ENCODE measurements at regions not wholly inside any gene's neighbourhood (a gene's known extent, or its start where the extent isn't known, plus 50 kb on each side); places are given as distances from the start of the nearest gene placed in this dataset.
"Not testable (repeated sequence)": the region's sequence is repeated elsewhere in the genome, so short reads cannot be mapped to it uniquely, and the experiment has no call there.

- H3K4me1 ChIP-seq: no peaks in the 10 kb centered on the region
- H3K4me3 ChIP-seq: no peak overlapping the region
- H3K9me3 ChIP-seq: no peaks in the 10 kb centered on the region
- no peak overlapping the region for H3K27ac ChIP-seq
- H3K27me3 ChIP-seq: peaks cover 43% of the 10 kb centered on the region
- WGBS, 2 donors (ENCODE audit: low coverage in 1 of 2): 95 to 97% methylated on average over 4 to 5 of the region's 11 CpGs
- no peaks in the 10 kb centered on the region for H3K36me3 ChIP-seq
- TF ChIP-seq POLR2AphosphoS5 (IDR thresholded peaks at IDR 0.05) (no peak), POLR2A (IDR thresholded peaks at IDR 0.05) (no peak), CTCF (IDR thresholded peaks at IDR 0.05) (no peak), EP300 (IDR thresholded peaks at IDR 0.05) (no peak)
- ATAC-seq: no peak
Observed at GRCh38 chr11:44426958-44427357, 117.0 kb upstream of the ALX4 start.

- ATAC-seq: no peak
- no peak for TF ChIP-seq POLR2A (IDR thresholded peaks at IDR 0.05)
- TF ChIP-seq POLR2AphosphoS5 (IDR thresholded peaks at IDR 0.05): no peak
- TF ChIP-seq EP300 (IDR thresholded peaks at IDR 0.05): no peak
- no peak for TF ChIP-seq CTCF (IDR thresholded peaks at IDR 0.05)
- Histone ChIP-seq H3K4me3 (no peak overlapping the region), H3K27ac (no peak overlapping the region), H3K27me3 (peaks cover 45% of the 10 kb centered on the region), H3K9me3 (peaks cover 0 to 4% (median 0%) of the 10 kb centered on the region in 3 donors), H3K4me1 (no peaks in the 10 kb centered on the region), H3K36me3 (no peaks in the 10 kb centered on the region)
- WGBS, 2 donors (ENCODE audit: low coverage in 1 of 2): 43 to 51% methylated on average over 5 to 7 of the region's 8 CpGs
Observed at GRCh38 chr11:44427432-44427831, 117.5 kb upstream of the ALX4 start.

GRCh38 chr11:44430140-44430539 lies 120.2 kb upstream of the ALX4 start:
- peaks cover 48% of the 10 kb centered on the region for H3K27me3 ChIP-seq
- peaks cover 0 to 8% (median 0%) of the 10 kb centered on the region in 3 donors for H3K9me3 ChIP-seq
- H3K4me1 ChIP-seq: no peaks in the 10 kb centered on the region
- WGBS, 2 donors (ENCODE audit: low coverage in 1 of 2): 42 to 48% methylated on average over 3 of the region's 3 CpGs
- no peak for ATAC-seq
- H3K36me3 ChIP-seq: no peaks in the 10 kb centered on the region
- H3K27ac ChIP-seq: no peak overlapping the region
- no peak overlapping the region for H3K4me3 ChIP-seq
- TF ChIP-seq CTCF (IDR thresholded peaks at IDR 0.05): no peak
- no peak for TF ChIP-seq POLR2A (IDR thresholded peaks at IDR 0.05)
- no peak for TF ChIP-seq POLR2AphosphoS5 (IDR thresholded peaks at IDR 0.05)
- no peak for TF ChIP-seq EP300 (IDR thresholded peaks at IDR 0.05)

- peaks cover 47% of the 10 kb centered on the region for H3K27me3 ChIP-seq
- H3K36me3 ChIP-seq: no peaks in the 10 kb centered on the region
- H3K27ac ChIP-seq: no peak overlapping the region
- no peak for ATAC-seq
- TF ChIP-seq CTCF (IDR thresholded peaks at IDR 0.05) (no peak), POLR2A (IDR thresholded peaks at IDR 0.05) (no peak), POLR2AphosphoS5 (IDR thresholded peaks at IDR 0.05) (no peak), EP300 (IDR thresholded peaks at IDR 0.05) (no peak)
- no peak overlapping the region for H3K4me3 ChIP-seq
- WGBS, 2 donors (ENCODE audit: low coverage in 1 of 2): 75 to 76% methylated on average over 2 of the region's 2 CpGs
- no peaks in the 10 kb centered on the region for H3K4me1 ChIP-seq
- peaks cover 0 to 8% (median 0%) of the 10 kb centered on the region in 3 donors for H3K9me3 ChIP-seq
Observed at GRCh38 chr11:44434191-44434590, 124.3 kb upstream of the ALX4 start.

- H3K36me3 ChIP-seq: no peaks in the 10 kb centered on the region
- no peaks in the 10 kb centered on the region for H3K4me1 ChIP-seq
- no CpG with 5 or more reads among the region's 1 CpG for WGBS, 2 donors (ENCODE audit: low coverage in 1 of 2)
- H3K27me3 ChIP-seq: peaks cover 42% of the 10 kb centered on the region
- TF ChIP-seq EP300 (IDR thresholded peaks at IDR 0.05) (no peak), POLR2A (IDR thresholded peaks at IDR 0.05) (no peak), POLR2AphosphoS5 (IDR thresholded peaks at IDR 0.05) (no peak), CTCF (IDR thresholded peaks at IDR 0.05) (no peak)
- H3K4me3 ChIP-seq: no peak overlapping the region
- peaks cover 0 to 23% (median 0%) of the 10 kb centered on the region in 3 donors for H3K9me3 ChIP-seq
- no peak for ATAC-seq
- H3K27ac ChIP-seq: no peak overlapping the region
Observed at GRCh38 chr11:44437122-44437521, 127.2 kb upstream of the ALX4 start.

- ATAC-seq, H3K36me3 ChIP-seq, H3K4me3 ChIP-seq, H3K27ac ChIP-seq, H3K4me1 ChIP-seq: not testable (repeated sequence)
- Histone ChIP-seq H3K9me3 (peaks cover 0 to 18% (median 0%) of the 10 kb centered on the region in 3 donors), H3K27me3 (peaks cover 17% of the 10 kb centered on the region)
- WGBS, 2 donors (ENCODE audit: low coverage in 1 of 2): 85 to 88% methylated on average over 3 to 4 of the region's 4 CpGs
Observed at GRCh38 chr11:44442893-44443673, 122.4 kb upstream of the CD82 start.

All from gastroesophageal sphincter (tissue), 4 donors.